Activated CD4-positive, alpha-beta T cell treated with anti-CD3 and anti-CD28 coated beads, Interleukin-2, Interleukin-4, amounts not matched to agents 100 ng/mL and 50 ng/mL, durations not matched to agents 16 hours and 8 hours (primary cell): ENCODE measurements at regions not wholly inside any gene's neighbourhood (a gene's known extent, or its start where the extent isn't known, plus 50 kb on each side); places are given as distances from the start of the nearest gene placed in this dataset.
A peak's percentile ranks its signal among the peaks of the same experiment; 100 is the strongest.

Experiments
- DNase-seq: peaks from one replicate; pipeline ENCODE4 v3.0.0-alpha.2; 2020; ENCODE audit warnings: low spot score

GRCh38 chrX:39289827-39290226, 488.6 kb downstream of the MID1IP1 start:
- no peak for DNase-seq

DNA sequence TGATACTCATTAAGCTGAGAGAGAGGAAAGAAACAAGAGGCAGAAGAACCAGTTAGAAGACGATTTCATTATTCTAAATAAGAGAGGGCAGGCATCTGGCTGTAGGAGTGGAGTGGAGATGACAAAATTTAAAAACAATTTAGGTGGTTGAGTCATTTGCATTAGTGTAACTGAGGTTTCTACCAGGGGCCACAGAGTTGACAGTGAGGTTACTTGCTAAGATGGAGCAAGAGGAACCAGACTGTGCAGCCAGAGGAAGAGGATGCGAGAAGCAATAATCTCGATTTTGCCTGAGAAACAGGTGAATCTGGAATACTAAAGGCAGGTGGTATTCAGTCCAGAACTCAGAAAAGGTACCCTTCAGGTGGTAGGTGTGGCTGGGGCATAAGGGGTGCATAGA, 491.9 kb downstream of the MID1IP1 start:
- DNase-seq, result no peak

- DNase-seq, result no peak
These were observed 495.2 kb downstream of the MID1IP1 start for GRCh38 chrX:39296472-39296871.

GRCh38 chrX:39298821-39299220, 497.6 kb downstream of the MID1IP1 start:
- no peak for DNase-seq

- no peak for DNase-seq
These were observed 498.4 kb downstream of the MID1IP1 start for GRCh38 chrX:39299615-39300014.

DNA sequence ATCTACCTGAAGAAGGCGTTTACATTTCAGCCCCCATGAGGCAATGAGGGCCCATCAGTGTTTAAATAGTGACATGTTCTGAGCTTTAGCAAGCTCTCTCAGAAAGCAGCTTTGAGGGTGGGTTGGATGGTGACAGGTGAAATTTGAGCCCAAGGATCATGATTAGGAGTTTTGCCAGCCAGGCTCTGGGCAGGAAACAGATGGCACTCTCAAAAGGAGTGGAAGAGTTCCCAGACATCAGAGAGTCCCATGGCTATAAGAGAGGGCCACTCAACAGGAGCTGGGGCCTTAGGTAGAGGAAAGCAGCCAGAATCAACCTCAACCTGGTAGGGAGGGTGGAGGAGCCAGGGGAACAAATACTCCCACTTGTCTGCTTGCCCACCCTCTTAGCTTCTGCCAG, 499.8 kb downstream of the MID1IP1 start:
- DNase-seq, result no peak

GRCh38 chrX:39302838-39303237, 501.6 kb downstream of the MID1IP1 start:
- DNase-seq, result no peak

DNA sequence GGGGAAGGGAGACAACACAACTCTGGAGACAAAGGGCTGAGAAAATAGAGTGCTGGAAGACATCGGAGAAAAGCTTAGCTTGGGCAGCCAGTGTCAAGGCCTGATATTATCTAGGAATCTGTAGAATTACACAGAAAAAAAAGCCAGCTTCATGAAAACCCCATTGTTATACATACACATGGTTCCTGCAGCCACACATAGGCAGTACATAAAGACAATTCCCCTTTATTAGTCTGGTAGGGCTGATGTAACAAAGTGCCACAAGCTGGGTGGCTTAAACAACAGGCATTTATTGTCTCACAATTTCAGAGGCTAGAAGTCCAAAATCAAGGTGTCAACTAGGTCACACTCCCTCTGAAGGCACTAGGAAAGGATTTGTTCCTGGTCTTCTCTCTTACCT, 503.5 kb downstream of the MID1IP1 start:
- DNase-seq, result no peak

DNA sequence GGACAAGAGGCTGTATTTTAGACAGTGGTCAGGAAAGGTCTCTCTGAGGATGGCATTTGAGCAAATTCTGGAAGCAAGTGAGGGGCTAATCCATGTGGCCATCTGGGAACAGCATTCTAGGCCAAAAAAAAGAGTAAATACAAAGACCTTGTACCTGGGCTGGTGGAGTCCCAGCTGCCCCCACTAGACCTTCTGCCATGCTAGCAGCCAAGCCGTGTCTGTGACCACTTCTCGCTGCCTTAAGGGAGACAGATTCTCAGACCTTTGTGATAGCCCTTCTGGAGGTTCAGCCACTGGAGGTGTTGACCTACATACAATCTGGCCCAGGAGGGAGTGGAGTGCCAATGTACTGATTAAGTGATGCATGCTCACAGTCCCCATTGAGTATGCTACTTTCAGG, 506.2 kb downstream of the MID1IP1 start:
- DNase-seq, result no peak

- DNase-seq, result no peak
These were observed 506.9 kb downstream of the MID1IP1 start for GRCh38 chrX:39308126-39308525.

- DNase-seq, result peak; percentile 45
These were observed 507.9 kb downstream of the MID1IP1 start for GRCh38 chrX:39309018-39309635.

- peak; percentile 53 for DNase-seq
These were observed 508.5 kb downstream of the MID1IP1 start for GRCh38 chrX:39309721-39310152.

DNA sequence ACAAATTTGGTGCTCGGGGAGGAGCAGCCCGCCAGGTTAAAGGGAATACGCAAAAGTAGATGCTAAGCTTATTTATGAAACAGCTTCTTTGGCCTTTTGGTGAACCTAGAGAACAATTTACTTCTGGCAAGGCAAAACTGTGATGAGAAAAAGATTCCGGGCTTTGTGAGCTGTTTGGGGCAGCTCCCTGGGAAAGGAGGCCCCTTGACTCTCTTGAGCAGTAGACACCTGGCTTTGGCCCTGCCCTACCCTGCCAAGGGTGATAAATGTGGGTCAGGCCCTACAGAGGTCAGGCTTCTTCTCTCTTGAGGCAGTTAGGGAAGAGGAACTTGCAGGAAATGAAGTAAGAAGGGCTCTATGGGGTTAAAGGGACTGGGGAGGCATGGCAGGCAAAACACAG, 509.6 kb downstream of the MID1IP1 start:
- DNase-seq, result no peak

DNA sequence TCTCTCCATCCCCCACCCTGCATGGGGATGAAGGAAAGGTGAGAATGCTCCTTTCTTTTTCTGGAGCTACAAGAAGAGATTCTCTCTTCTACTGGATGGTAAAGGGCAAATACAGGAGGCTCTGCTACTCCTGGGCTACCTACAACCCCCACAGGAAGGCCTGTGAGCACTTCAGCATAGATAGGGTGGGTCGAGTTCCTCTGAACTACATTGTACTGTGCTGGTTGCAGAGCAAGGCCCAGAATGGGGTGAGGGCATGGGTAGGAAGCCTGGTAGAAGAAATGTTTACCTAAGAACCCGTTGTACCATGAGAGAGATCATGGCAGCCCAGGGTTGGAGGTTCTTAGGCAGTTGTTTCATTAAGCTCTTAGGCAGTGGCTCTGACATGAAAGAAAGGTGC, 510.4 kb downstream of the MID1IP1 start:
- no peak for DNase-seq

GRCh38 chrX:39313146-39313545, 511.9 kb downstream of the MID1IP1 start:
- no peak for DNase-seq

DNA sequence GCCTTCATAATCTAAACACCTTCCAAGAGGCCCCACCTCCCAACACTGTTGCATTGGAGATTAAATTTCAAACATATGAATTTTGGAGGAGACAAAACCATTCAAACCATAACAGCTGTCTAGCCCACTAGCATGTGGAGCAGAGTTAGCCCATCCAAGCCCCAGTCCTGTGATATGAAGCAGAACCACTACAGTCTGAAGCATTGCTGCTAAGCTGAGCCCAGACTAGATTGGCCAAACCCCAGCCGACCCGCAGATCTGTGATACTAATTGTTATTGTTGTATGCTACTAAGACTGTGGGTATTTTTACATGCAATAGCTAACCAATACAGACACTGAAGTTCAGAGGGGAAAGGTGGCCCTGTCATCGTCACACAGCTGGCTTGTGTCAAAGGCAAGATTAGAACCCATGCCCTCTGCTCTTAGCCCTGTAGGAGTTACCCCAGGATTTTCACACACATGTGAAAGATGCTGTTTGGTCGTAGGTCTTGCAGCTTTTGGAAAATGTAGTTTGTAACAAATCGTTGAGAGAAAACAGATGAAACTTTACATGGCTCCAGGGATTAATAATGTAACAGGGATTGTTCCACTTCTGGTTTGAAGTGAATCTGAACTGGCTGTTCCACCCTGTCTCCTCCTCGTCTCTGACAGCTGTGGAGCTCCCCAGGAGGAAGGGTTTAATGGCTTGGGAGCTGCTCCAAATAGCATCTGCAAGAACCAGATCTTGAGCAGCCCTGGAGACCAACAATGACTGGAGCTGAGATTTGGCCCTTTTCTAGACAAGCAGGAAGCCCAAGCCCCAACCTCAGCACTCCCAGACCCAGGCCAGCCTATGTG, 517.5 kb downstream of the MID1IP1 start:
- no peak for DNase-seq

- DNase-seq, result no peak
These were observed 518.9 kb downstream of the MID1IP1 start for GRCh38 chrX:39320165-39320564.

- no peak for DNase-seq
These were observed 521.2 kb downstream of the MID1IP1 start for GRCh38 chrX:39322496-39322895.

DNA sequence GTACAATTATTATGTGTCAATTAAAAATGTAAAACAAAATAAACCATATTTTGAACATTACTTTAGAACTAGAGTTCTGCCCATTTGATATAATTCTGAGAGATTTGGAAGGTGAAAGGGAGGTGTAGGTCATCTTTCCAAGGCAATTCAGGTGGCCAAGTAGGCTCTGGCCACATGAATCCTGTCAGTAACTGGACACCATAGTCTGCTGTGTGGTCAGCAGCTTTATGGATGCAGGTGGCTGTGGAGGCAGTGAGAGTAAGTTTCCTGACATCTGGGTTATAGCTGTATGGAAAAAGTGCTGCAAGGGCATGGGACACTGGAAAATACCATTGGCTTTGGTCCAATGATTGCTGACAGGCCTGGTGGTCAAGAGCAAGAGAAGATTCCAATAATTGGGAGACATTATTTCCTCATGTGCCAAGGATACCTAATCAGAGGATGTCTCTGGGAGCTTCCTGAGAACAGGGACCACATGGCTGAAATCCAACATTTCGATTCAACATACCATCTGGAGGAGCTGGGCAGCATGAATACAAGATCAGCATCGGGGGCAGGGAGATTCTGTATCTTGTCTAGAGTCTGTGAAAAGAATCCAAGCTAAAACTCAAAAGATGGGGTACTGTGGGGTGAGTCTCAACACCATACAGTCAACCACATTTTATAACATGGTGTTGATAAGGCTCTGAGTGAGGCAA, 523.1 kb downstream of the MID1IP1 start:
- DNase-seq, result no peak

DNA sequence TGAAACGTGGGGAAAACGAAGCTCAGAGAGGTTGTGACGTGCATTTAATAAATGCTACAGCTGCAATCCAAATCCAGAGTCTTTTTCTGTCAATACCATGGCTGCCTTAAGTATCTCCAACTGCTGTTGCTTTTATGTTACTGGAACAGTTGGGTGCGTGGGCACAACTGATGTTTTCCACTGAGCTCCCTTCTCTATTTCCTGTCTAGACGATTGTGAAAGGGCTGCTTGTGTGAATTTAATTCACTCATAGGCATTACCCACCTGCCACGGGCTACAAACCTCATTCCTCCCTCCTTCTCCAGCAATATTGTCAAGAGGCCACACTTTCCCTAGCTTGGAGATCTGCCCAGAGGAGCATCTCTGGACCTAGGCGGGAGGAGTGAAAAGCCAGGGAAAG, 526.0 kb downstream of the MID1IP1 start:
- DNase-seq, result peak; percentile 22

DNA sequence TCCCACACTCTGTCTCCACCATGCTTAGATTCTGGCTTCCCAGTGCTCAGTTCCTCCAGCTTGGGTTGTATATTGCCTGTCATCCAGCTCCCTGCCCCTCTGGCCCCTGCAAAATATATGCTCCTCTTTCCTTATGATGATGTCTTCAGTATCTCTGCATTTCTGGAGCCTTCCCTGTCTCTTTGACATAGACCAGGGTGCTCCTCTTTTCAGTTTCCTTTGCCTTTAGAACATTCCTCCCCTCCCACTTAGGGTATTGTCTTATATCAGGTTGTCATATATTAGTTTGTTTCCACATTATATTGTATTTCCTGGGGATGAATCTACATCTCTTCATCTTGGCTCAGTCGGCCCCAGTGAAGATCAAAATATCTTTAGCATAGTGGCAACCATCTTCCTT, 526.4 kb downstream of the MID1IP1 start:
- DNase-seq, result no peak

GRCh38 chrX:39328661-39329060, 527.4 kb downstream of the MID1IP1 start:
- no peak for DNase-seq

DNA sequence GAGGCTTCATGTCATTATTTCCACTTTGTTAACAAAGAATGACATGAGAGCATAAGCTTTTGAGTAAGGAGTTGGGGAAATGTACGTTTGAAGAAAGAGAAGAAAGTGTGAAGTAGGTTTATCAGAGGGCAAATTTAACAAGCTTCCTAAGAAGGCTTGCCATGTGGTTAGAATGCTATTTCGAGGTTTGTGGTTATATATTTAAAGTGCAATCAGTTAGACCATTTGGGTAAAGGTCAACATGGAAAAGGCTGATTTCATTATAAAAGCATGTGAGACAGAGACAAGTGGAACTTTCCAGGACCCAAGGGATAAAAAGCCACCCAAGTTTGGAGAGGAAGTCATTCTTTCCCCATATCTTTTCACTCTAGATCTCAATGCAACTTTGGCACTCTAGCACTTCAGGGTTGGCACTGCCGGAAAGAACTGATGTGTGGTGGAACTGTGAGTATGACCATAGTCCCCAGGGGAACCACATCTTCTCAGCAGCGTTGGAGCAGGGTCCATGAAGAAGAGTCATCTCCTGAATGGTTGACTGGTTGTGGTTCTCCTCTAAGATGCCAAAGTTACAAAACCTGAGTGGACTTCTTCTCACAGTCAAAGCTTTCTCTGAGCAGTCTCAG, 529.9 kb downstream of the MID1IP1 start:
- DNase-seq, result peak; percentile 46
